OCI-LY3 (cell line): ENCODE measurements at regions not wholly inside any gene's neighbourhood (a gene's known extent, or its start where the extent isn't known, plus 50 kb on each side); places are given as distances from the start of the nearest gene placed in this dataset.

ENCODE experiments used
- H2AFZ ChIP-seq: fragments of 200-600, 300-600 bp; shearing (Covaris generic); 2 replicates; pipeline ENCODE4 v1.6.0; 2014; ENCODE audit warnings: antibody characterized with exemption, low read depth, low read length
- H3K27ac ChIP-seq: fragments of 200-600, 300-600 bp; sonication (generic); 2 replicates; pipeline ENCODE4 v1.5.1; 2014; ENCODE audit warnings: mild to moderate bottlenecking, low read length, moderate library complexity, mixed read lengths
- H3K27me3 ChIP-seq: fragments of 200-600, 300-600 bp; sonication (generic); 2 replicates; pipeline ENCODE4 v1.6.1; 2014; ENCODE audit warnings: low read depth, low read length, mixed read lengths
- H3K36me3 ChIP-seq: fragments of 200-600, 300-600 bp; sonication (generic); replicated peaks from 2 replicates; pipeline ENCODE3; 2014; ENCODE audit warnings: low read depth, low read length, mixed read lengths
- H3K4me1 ChIP-seq: fragments of 300-600, 200-600 bp; sonication (generic); 2 replicates; pipeline ENCODE4 v1.6.1; 2014; ENCODE audit warnings: low read length, mixed read lengths
- H3K4me2 ChIP-seq: fragments of 200-600, 300-600 bp; sonication (generic); 2 replicates; pipeline ENCODE4 v1.6.1; 2014; ENCODE audit warnings: low read length, mixed read lengths
- H3K4me3 ChIP-seq: fragments of 300-600, 200-600 bp; sonication (generic); 2 replicates; pipeline ENCODE4 v1.5.1; 2014; ENCODE audit warnings: antibody characterized with exemption, mild to moderate bottlenecking, low read length, moderate library complexity
- H3K79me2 ChIP-seq: fragments of 300-600, 200-600 bp; shearing (Covaris generic); 2 replicates; pipeline ENCODE4 v1.6.1; 2014; ENCODE audit warnings: mild to moderate bottlenecking, low read length, mixed read lengths
- H3K9ac ChIP-seq: fragments of 300-600, 200-600 bp; shearing (Covaris generic); 2 replicates; pipeline ENCODE4 v1.6.0; 2014; ENCODE audit warnings: mild to moderate bottlenecking, low read length, moderate library complexity
- H3K9me3 ChIP-seq: fragments of 200-600, 300-600 bp; shearing (Covaris generic); 2 replicates; pipeline ENCODE4 v1.6.1; 2014; ENCODE audit warnings: low read length, mixed read lengths; ENCODE audit not compliant: insufficient read depth
- H4K20me1 ChIP-seq: fragments of 200-600, 300-600 bp; sonication (generic); 2 replicates; pipeline ENCODE4 v1.6.1; 2016; ENCODE audit warnings: low read length, mixed read lengths; ENCODE audit not compliant: insufficient read depth
- CTCF ChIP-seq: fragments of 200-600, 300-600 bp; sonication (generic); IDR thresholded peaks from 2 replicates; pipeline ENCODE4 v1.5.1; 2014; ENCODE audit warnings: antibody characterized with exemption, low read length, low read depth
- EZH2phosphoT487 ChIP-seq: fragments of 200-600 bp; shearing (Covaris generic); IDR thresholded peaks from 2 replicates; pipeline ENCODE4 v1.6.1; 2018; ENCODE audit warnings: antibody characterized with exemption, mixed run types, low read depth

GRCh38 chr4:141371206-141371605 is 150.5 kb downstream of the ZNF330 start:
- no peak overlapping the region for H2AFZ ChIP-seq
- TF ChIP-seq EZH2phosphoT487, result no peak
- TF ChIP-seq CTCF, result no peak
- H3K4me2 ChIP-seq, result no peak overlapping the region
- H3K27ac ChIP-seq, result no peak overlapping the region
- no peak overlapping the region for H3K9ac ChIP-seq
- H4K20me1 ChIP-seq, result no peaks in the 10 kb centered on the region
- no peak overlapping the region for H3K4me3 ChIP-seq
- H3K9me3 ChIP-seq, result no peaks in the 10 kb centered on the region
- H3K4me1 ChIP-seq, result no peaks in the 10 kb centered on the region
- no peaks in the 10 kb centered on the region for H3K36me3 ChIP-seq
- no peaks in the 10 kb centered on the region for H3K79me2 ChIP-seq
- no peaks in the 10 kb centered on the region for H3K27me3 ChIP-seq

GRCh38 chr4:141375855-141376254 is 155.2 kb downstream of the ZNF330 start:
- H3K27ac ChIP-seq, result no peak overlapping the region
- H3K79me2 ChIP-seq, result no peaks in the 10 kb centered on the region
- no peak overlapping the region for H3K4me2 ChIP-seq
- H3K9me3 ChIP-seq, result no peaks in the 10 kb centered on the region
- TF ChIP-seq EZH2phosphoT487 (no peak), CTCF (0 out of 2 replicates have a peak, but pooled peaks have one; percentile 11)
- H2AFZ ChIP-seq, result no peak overlapping the region
- no peak overlapping the region for H3K4me3 ChIP-seq
- H3K9ac ChIP-seq, result no peak overlapping the region
- H3K4me1 ChIP-seq, result no peaks in the 10 kb centered on the region
- no peaks in the 10 kb centered on the region for H3K27me3 ChIP-seq
- H4K20me1 ChIP-seq, result no peaks in the 10 kb centered on the region
- no peaks in the 10 kb centered on the region for H3K36me3 ChIP-seq

GRCh38 chr4:141376769-141377168 is 156.1 kb downstream of the ZNF330 start:
- Histone ChIP-seq H3K27ac (no peak overlapping the region), H3K79me2 (no peaks in the 10 kb centered on the region), H3K4me3 (no peak overlapping the region), H3K4me2 (no peak overlapping the region), H3K36me3 (no peaks in the 10 kb centered on the region), H2AFZ (0 out of 2 replicates have a peak overlapping the region, but pooled peaks have one; percentile 10), H3K9ac (no peak overlapping the region), H4K20me1 (no peaks in the 10 kb centered on the region), H3K27me3 (no peaks in the 10 kb centered on the region), H3K4me1 (no peaks in the 10 kb centered on the region), H3K9me3 (no peaks in the 10 kb centered on the region)
- no peak for TF ChIP-seq CTCF
- no peak for TF ChIP-seq EZH2phosphoT487

GRCh38 chr4:141387299-141387698 is 166.6 kb downstream of the ZNF330 start:
- Histone ChIP-seq H3K79me2 (no peaks in the 10 kb centered on the region), H4K20me1 (no peaks in the 10 kb centered on the region), H3K9me3 (no peaks in the 10 kb centered on the region), H3K4me3 (no peak overlapping the region), H3K27me3 (no peaks in the 10 kb centered on the region), H2AFZ (no peak overlapping the region), H3K4me2 (no peak overlapping the region), H3K4me1 (no peaks in the 10 kb centered on the region), H3K36me3 (no peaks in the 10 kb centered on the region), H3K9ac (no peak overlapping the region), H3K27ac (no peak overlapping the region)
- no peak for TF ChIP-seq CTCF
- TF ChIP-seq EZH2phosphoT487, result no peak
